NCI-H226 (cell line): ENCODE measurements at regions not wholly inside any gene's neighbourhood (a gene's known extent, or its start where the extent isn't known, plus 50 kb on each side); places are given as distances from the start of the nearest gene placed in this dataset.

Source experiments
- DNase-seq: peaks from one replicate; pipeline ENCODE4 v3.0.0-alpha.2; 2015

DNA sequence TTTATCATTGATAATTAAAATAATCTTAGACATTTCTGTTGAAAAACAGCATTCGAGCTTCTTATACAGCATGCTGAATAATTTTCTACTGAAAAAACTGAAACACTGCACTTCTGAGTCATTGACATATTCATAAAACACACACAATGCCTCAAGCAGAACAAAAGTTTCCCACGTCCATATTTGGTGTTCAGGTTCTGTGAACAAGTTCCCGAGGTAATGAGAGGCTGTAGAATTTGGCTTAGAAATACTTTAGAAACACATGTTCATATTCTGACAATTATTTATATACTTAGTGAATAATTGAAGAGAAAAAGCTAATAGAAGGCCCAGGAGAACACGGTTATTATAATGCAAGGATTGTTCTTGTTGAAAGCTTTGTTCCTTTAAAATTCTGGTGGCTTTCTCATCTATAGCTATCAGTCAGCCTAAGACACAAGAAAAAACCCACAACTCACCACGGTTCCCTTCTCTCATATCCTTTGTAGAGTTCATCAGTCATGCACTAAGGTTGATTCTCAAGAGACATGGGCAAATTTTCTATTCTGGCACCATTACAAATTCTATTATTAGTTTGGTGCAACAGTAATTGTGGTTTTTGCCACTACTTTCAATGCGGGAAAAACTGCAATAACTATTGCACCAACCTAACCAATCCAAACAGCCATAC lies 194.4 kb downstream of the TMX3 start:
- DNase-seq = no peak

DNA sequence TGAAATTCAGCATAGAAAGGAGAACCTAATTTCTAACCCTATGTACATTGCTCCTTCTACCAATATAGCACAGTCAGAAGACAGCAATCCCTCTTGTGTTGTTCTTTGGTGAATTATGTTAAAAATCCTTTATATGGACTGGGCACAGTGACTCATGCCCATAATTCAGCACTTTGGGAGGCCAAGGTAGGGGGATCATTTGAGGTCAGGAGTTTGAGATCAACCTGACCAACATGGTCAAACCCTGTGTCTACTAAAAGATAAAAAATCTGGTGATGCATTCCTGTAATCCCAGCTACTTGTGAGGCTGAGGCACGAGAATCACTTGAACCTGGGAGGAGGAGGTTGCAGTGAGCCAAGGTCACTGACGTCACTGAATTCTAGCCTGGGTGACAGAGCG lies 195.6 kb downstream of the TMX3 start:
- DNase-seq = no peak

- DNase-seq = no peak
Observed at GRCh38 chr18:68509902-68510301, 205.0 kb downstream of the TMX3 start.

DNA sequence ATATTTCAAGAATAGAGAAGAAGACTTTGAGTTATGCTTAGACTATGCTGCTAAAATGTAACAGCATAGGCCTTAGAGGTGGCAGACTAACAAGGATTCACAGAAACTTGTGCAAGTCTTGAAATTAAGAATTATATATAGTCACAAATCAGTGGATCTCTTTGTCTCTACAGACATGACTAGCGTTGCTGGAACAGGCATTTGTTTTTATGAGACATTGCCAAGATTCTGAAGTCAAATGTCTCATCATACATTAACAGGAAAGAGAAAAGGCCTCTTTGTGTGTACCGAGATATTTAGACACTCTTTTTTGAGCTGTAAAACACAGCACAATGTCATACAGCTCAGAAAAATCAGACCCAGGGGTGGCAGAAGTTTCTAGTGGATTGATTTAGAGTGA lies 207.1 kb downstream of the TMX3 start:
- DNase-seq = no peak

DNA sequence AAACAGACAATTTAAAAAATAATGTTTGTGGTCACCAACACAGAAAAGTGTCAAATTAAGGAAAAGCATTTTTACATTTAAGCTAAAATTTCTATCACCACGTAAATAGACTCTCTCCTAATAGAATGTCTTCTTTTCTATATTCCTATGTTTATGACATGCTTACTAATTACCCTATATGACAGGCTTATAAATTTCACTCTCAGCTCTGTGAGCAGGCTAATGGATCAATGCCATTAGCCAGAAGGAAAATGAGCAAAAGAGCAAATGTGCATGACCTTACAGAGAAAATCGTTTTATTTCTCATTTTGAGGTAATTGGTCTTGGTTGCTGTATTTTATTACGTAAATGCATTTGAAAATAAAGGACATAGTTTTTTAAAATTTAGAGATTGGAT lies 209.7 kb downstream of the TMX3 start:
- no peak for DNase-seq

GRCh38 chr18:68504441-68505177 lies 210.3 kb downstream of the TMX3 start:
- DNase-seq = no peak

GRCh38 chr18:68500556-68500955 lies 214.4 kb downstream of the TMX3 start:
- no peak for DNase-seq

DNA sequence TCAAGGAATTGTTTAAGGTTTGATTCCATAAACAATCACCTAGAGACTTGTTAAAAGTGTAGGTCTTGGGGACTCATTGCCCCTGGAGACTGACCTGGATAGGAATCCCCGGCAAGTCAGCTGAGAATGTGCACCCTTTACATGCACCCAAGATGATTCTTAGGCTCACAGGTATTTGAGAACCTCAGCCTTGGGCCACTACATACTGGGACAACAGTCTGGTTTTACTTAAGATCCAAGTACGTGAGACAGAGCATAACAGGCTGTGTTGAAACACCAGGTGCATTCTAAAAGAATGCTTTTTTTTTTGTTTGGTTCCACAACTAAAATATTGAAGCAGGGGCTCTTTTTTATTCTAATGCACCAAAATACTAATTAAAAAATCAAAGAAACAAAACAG lies 215.8 kb downstream of the TMX3 start:
- no peak for DNase-seq

- DNase-seq = no peak
Observed at GRCh38 chr18:68498636-68499035, 216.3 kb downstream of the TMX3 start.

DNA sequence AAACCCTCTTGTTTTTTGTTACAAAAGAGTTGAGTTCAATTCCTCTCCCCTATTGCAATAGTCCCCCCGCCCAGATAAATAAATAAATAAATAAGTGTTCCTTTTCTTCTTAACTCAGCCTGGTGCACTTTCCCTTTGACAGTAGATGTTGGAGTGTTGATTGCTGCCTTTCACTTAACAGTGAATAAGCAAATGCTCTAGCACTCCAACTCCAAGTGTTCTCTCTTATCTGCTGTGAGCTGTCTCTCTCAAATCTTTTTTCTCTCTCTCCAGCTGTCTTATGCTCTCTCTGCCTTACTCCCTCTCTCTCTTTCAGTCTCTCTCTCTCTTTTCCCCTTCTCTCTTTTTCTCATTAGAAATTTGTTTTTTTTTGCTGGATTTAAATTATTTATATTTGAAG lies 216.7 kb downstream of the TMX3 start:
- DNase-seq = no peak

- peak; percentile 85 for DNase-seq
Observed at GRCh38 chr18:68494802-68495581, 219.9 kb downstream of the TMX3 start.

DNA sequence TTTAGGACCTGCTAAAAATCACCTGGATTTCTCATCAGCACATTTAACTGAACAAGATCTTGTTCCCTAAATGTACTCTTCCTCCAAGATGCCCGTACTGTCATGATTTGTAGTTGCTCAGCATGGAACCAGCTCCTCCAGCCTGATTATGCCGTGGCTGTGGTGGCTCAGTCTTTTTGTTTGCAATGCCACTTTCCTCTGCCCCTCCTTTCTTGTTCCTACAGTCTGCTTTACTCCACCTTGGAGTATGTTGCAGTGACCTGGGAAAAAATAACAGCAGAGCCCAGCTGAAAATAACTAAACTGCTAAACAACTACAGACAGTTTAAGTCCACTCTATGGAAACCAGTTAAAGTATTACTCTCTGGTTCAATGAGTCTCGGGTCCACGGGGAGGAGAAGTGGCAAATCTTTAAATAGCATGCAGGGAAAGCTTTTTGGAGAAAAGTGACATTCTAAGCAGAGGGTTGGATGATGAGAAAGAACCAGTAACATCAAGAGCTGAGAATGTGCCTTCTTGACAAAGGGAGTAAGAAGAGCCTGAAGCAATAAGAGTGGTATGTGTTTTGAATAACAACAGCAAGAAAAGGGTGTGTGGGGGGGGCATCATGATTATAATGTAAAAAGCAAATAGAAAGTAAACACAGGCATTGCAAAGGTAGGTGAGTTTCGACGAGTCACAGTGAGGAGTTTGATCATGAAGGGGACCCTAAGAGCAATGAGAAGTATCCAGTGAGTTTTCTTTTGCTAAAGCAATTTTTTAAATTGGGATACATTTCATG lies 225.7 kb downstream of the TMX3 start:
- DNase-seq = no peak

- DNase-seq = peak; percentile 12
Observed at GRCh38 chr18:68484241-68484640, 230.7 kb downstream of the TMX3 start.

DNA sequence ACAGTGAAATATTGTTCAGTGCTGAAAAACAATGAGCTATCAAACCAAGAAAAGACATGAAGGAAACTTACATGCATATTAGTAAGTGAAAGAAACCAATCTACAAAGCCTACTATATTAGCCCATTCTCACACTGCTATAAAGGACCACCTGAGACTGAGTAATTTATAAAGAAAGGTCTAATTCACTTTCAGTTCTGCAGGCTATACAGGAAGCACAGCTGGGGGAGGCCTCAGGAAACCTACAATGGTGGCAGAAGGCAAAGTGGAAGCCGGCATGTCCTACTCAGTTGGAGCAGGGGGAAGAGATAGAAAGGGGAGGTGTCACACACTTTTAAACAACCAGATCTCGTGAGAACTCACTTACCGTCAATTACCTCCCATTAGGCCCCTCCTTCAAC lies 232.1 kb downstream of the TMX3 start:
- no peak for DNase-seq

DNA sequence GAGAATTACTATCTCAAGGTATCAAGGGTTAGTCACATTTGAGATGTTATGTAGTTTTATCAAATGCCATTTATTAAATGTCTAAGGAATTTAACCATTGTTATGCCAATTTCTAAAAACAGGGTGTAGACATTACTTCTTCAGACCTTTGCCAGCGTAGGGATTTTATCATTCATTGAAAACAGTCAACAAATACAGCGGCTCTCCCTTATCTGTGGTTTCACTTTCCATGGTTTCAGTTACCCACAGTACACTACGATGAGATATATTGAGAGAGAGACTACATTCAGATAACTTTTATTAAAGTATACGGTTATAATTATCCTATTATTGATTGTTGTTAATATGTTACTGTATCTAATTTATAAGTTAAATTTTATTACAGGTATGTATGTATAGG lies 234.7 kb downstream of the TMX3 start:
- DNase-seq = peak; percentile 26

- DNase-seq = no peak
Observed at GRCh38 chr18:68478246-68478645, 236.7 kb downstream of the TMX3 start.

GRCh38 chr18:68475883-68476282 lies 239.0 kb downstream of the TMX3 start:
- no peak for DNase-seq

GRCh38 chr18:68472701-68473295 lies 242.1 kb downstream of the TMX3 start:
- DNase-seq = no peak

DNA sequence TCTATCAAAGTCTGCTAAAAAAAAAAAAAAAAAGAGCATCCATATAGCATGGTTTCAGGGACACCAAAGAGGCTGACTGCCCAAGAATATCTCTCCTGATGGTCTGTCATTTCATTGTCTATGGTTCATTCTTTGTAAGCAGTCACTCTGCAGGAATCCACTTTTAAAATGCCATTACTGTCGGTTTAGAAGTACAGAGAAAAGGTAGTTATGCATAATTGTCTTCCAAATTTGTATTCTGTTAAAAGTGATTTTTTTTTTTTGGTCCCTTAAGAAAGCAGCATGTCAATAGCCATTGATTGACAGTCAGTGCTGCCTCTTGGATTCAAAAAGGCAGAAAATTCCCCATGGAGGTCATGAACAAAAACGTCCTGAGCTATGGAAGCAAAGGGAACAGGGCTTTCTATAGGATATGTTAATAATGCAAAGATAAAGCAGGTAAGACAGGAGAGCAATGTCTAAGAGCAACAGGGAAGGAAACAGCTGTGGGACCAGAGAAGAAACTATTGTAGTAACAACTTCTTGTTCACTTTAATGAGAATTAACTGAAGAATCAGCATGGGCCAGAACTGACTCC lies 245.8 kb downstream of the TMX3 start:
- DNase-seq = no peak

DNA sequence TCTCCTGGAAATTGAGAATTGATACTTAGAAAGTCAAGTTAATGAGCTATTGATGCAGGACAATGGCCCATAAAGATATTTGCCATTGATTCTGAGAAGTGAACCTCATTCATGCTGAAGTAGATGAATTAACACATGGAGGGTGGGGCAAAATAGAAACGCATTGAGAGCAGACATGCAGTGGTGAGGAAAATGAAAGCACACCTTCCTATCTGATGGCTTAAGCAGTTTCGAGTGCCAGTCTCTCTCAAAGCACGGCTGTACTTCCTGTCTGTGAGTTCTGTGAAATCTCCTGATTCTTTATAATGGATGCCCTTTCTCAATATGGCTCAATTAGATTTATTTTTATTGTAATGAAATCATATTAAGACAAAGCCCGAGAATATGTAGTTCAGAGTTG lies 247.0 kb downstream of the TMX3 start:
- DNase-seq = no peak

GRCh38 chr18:68467329-68467728 lies 247.6 kb downstream of the TMX3 start:
- DNase-seq = no peak

GRCh38 chr18:68466672-68467071 lies 248.2 kb downstream of the TMX3 start:
- DNase-seq = no peak
